NCI-H82 treated with DMSO at 0.1 percent for 48 hours (cell line): ENCODE measurements at regions not wholly inside any gene's neighbourhood (a gene's known extent, or its start where the extent isn't known, plus 50 kb on each side); places are given as distances from the start of the nearest gene placed in this dataset.

ENCODE experiments used
- DNase-seq: peaks from one replicate; lab custom pipeline; 2025; ENCODE audit not compliant: unreplicated experiment; lab: John Stamatoyannopoulos, UW

DNA sequence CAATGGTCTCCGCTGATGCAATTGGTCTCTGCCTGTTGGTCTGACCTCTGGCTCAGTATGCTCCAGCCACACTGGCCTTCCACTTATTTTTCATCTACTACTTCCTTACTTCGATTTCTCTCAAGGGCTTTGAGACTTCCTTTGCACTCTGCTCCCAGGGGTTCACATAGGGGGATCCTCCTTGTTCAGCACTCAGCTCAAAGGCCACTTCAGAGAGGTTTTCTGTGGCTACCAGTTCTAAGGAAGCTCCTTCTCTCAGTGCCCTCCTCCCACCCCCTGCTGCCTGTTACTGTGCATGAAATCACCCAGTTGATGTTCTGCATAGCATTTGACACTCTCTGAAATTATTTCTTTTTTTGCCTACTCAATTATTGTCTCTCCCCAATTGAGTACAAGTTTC is 476.4 kb downstream of the HS3ST3B1 start:
- DNase-seq, result no peak

DNA sequence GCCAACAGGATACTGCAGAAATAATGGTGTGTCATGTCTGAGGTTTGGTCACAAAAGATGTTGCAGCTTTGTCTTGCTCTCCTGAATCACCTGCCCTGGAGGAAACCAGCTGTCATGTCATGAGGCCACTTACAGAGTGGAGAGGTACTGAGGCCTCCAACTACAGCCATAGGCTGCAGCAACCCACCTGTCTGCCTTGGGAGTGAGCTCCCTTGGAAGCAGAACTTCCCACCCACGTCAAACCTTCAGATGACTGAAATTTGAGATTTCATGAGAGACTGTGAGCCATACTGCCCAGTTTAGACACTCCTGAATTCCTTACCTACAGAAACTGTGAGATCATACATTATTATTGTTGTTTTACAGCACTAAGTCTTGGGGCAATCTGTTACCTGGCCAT is 475.9 kb downstream of the HS3ST3B1 start:
- no peak for DNase-seq

DNA sequence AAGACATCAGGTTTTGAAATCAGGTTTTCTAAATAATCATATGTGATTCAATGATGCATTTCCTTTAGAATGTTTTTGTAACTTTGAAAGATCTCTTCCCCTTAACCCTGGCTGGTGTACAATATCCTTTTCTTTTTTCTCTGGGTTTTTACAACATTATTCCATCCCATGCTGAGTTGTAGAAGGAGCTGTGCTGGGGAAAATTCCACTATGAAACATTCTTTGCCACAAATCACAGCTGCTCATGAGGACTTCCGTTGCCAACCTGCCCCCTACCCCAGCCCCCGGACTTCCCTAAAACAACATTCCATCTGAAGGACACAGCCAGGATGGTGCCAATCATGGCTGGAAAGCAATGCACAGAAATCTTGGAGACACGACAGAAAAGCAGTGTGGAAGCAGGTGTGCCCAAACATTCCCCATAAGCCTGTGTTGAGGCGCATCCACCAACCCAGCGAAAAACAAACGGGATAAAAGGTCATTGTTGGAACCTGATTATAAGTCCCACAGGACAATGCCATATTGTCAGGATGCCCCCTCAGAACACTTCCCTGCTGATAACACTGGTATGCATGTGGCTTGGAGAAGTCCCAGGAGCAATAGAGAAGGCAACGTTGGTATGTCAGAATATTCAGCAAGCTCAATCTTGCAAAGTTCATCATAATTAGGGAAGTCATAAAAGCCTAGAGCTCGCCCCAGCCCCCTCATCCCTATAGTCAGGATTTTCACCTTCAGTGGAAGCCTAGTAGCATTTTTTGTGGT is 475.0 kb downstream of the HS3ST3B1 start:
- no peak for DNase-seq

DNA sequence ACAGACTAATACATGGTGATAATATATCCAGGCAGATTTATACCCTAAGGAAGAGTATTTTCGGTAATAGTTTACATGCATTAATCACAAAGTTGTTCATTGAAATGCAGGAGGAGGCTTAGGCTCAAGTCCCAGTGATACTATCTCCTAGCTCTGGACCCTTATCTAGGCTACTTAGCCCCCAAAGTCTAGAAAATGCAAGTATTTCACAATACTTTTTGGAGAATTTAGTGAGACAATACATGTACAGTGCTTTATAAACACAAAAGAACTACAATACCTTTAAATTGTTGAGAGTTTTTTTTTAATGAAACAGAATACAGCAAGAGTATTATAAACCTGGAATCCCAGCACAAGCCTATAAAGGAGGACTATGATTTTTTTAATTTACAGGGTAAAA is 473.9 kb downstream of the HS3ST3B1 start:
- no peak for DNase-seq

DNA sequence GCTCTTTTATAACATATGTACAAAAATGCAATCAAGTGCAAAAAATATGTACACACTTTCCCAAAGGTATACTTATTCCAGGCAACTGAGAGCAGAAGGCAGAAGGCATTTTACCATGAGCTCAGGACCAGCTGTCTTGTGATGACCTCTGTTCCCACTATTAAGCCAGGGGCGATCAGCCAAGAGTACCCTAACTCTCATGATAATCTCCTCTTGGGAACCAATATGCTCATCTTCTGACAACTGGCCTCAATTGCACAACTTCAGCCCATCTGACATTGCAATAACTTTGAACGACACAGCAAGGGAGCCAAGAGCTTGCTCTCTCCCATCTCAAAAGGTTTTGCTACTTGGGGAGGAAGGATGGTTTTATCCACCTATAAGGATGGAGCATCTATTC is 471.9 kb downstream of the HS3ST3B1 start:
- no peak for DNase-seq

DNA sequence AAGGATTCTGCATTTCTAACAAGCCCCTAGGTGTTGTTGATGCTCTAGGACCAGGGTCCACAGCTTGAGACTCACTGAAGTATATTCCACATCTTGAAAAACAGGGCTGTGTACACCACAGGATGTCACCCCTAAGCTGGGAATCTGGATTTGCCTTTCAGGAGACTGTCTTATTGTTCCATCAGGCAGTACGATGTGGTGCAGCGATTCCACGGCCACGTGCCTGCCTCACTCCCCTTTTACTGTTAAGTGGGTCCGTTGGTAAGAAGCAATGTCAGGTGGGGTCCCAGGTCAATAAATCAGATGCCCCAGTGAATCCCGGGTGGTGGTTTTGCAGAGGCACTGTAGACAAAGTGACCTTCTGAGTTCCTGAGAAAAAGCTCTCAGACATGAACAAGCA is 470.7 kb downstream of the HS3ST3B1 start:
- DNase-seq, result no peak

DNA sequence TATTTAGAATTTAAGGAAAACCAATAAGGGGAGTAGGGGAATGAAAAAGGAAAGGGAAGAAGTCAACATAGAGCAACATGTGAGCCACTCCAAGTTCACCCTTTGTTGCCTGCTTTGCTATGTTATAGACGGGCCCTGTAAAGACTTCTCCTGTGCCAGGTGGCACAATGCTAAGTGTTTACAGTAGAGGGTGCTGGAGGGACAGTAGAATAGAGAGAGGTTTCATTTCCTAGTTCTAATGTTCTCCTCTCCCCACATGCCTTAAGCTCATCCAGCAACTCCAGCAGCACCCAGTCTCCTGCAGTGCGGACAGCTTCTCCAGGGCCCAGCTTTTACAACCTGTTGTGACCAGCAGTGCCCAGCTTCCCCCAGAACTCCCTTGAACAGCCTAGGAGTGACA is 468.0 kb downstream of the HS3ST3B1 start:
- no peak for DNase-seq

DNA sequence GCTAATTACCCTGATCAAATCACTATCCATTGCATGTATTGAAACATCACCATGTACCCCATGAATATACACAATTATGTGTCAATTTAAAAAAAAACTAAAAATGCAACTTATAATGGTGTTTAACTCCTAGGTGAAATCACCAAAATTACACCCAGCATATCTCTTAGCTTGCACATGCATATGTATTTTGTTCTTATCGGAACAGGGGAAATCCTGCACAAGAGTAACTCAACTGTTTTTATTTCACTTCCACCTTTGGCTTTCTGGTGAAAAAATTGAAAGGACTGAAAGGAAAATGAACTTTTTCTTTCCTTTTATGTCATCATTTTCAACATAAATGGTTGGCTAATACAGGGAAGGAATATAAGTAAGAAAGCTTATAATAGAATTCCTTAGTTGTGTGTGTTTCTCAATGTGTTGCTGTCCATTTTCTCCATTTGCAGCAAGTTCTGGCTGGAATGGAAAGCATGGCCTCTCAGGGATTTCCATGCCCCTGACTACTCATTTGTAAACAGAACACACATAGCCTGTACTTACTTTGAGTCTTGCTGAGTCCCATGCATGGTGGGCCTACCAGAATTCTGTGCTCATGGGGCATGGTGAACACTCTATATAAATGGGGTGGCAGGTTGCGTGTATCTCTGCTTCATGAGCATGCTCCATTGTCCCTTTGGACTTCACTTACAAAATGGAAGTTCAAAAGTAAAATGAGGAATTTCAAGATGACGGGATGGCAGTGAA is 462.0 kb downstream of the HS3ST3B1 start:
- DNase-seq, result no peak

DNA sequence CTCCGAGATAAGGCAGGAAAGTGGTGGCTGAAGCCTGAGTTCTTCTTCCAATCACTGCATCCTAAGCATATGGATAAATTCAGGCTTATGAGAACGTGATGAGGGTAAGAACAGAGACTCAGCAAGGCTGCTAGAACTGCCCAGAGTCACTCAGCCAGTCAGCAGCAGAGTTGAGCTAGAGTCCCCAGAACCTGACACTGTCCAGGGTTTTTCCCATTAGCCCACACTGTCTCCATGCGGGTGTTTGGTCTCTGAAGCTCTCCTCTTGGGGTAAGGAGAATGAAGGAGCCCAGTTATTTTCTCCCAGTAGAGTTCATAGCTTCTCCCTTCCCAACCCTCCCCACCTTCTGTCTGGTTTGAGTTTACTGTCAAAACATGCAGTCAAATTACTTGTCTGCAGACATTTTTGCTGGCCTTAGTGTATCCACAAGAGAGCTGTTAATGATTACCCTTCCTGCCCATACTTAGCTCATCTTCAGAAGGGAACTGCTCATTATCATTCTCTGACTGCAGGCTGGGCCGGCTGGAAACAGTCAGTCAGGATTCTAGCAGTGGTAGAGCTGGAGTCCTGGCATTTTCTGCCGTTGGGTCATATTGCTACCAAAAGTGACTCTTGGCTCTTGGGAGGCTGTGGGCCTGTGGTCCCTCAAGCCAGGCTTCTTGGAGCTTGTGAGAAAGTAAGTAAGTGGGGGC is 460.0 kb downstream of the HS3ST3B1 start:
- DNase-seq, result no peak

DNA sequence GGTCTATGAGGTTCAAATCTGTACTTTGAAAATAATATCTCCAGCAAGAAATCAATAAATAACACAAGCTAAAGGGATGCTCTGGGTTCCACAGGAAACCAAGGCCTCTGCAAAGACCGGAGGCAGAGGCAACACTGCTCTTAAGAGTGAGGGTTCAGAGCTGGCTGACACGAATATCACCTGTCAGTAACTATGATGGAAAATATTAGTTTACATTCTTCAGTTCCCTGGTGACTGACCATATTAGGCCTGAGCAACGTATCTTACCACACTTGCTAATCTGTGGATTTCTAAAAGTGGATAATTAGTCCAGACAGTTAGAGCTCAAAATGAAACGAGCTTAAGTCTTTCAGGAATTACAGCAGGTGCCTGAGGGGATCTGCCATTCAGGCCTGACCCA is 459.3 kb downstream of the HS3ST3B1 start:
- DNase-seq, result no peak

DNA sequence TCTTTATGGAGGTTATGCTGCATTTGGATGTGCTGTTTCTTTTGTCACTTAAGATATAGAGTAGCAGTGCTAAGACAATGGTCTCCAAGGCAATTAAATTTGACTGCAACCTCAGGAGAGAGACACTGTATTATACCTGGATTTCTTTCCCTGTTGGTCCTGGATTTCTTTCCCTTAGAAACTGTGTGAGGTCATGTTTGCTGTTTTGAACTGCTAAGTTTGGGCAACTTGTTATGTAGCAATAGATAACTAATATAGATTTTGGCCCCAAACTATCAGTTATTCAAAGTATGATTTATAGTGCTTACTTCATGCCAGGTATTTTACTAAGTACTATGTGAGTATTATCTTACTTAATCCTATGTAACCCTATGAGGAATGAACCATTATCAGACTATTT is 458.4 kb downstream of the HS3ST3B1 start:
- no peak for DNase-seq

DNA sequence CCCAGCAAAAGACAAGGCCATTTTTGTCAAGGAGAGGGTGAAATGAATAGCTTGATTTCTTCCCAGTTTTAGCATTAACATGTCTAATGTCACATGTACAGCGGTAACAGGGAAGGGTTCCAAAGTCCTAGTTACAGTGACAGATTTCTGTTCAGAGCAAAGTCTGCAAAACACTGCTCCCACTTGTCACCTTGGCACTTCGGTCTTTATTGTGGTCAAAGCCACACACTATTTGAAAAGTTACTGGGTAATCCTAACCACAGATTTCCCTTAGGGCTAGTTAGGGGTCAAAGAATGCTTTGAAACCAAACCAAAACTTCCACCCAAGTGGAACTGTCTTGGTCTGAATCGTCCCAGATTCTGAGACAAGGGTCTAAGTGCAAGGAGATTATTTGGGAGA is 455.6 kb downstream of the HS3ST3B1 start:
- DNase-seq, result no peak

DNA sequence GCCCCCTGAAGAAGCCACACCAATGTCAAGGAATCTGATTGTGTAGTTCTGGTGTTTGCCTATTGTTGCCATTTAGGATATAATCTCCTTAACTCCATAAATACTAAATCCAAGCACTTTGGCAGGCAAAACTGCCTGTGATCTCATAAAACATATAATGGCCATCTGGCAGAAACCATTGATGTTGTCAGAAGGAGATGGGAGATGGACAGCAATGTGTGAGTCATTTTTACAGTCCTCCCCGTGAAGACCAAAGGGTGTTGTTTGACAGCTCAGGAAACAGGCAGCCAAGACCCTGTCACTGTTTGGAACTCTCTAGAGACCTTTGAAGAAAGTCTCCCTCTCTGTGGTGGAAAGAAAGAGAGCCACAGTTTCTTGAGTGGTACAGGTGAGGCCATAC is 454.1 kb downstream of the HS3ST3B1 start:
- DNase-seq, result no peak

DNA sequence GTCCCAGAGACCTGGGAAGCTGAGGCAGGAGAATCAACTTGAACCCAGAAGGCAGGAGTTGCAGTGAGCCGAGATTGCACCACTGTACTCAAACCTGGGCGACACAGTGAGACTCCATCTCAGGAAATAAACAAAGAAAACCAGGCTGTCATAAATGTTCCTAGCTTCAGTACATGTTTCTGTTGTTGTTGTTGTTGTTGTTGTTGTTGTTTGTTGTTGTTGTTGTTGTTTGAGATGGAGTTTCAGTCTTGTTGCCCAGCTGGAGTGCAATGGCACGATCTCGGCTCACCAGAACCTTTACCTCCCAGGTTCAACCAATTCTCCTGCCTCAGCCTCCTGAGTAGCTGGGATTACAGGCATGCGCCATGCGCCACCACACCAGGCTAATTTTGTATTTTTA is 452.5 kb downstream of the HS3ST3B1 start:
- DNase-seq, result no peak

DNA sequence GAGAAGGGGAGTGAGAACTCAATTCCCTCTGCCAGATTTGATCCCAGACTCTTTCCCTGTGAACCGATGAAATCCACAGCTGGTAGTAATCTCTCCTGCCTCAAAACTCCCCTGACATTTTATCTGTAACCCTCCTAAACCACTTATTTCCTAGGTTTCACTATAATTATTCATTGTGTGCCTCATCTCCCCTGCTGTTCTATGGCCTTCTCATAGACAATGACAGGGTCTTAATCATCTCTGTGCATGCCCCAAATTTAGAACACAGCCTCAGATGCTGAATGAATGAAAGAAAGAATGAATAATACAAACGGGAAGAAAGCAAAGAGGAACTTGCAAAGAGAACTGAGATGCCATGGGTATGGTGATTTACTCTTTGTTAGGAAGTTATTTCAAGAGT is 451.1 kb downstream of the HS3ST3B1 start:
- no peak for DNase-seq

DNA sequence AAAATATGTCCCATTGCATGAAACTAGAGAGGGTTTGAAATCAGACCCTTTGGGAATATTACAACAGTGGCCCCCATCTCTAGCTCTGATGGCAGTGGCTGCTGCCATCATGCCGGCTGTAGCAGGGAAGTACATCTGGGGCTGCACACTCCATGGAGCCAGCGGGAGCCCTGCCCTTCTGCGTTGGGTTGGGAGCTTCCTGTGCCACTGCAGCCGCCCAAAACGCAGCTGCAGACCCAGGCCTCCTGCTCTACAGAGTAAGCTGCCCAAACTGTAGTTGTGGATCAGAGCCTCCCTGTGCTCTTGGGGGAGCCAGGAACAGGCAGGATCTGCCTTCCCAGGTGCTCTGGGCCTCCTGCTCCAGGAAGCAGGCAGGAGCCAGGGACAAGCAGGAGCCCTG is 450.0 kb downstream of the HS3ST3B1 start:
- DNase-seq, result no peak

DNA sequence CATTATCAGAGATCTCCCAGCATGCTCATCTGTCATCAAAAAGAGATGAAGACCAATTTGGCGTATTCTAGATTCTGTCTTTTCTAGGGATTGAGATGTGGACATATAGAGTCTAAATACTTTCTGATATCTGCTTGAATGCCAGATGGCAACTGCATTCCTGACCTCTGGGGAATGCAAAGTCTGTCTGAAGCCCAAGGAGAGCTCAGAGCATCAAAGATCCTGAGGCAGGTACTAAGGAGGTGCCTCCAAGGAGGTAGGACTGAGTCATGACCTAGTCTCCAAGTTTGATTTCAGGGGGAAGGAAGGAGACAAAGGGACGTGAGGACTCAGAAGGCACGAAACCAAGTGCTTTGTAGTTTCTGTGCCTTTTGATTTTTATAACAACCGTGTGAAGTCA is 448.4 kb downstream of the HS3ST3B1 start:
- no peak for DNase-seq

DNA sequence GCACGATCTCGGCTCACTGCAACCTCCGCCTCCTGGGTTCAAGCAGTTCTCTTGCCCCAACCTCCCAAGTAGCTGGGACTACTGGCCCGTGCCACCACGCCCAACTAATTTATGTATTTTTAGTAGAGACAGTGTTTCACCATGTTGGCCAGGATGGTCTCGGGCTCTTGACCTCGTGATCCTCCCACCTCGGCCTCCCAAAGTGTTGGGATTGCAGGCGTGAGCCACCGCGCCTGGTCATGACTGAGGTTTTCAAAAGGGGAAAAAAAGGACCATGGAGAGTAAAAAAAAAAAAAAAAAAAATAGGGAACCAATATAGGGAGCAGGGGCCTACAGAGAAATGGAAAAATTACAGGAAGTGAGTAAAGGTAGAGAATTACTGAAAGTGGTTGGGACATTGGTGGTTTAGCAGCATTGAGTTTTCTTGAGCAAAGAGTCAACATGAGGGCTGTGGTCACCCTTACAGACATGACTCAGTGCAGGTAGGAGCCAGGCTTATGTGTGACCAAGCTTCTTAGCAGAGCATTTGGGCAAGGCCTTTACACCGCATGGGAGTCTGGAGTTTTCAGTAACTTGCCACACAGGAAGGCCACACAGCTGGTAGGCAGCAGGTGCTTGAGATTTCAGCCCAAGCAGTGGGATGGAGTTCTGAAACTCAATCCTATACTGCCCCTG is 447.3 kb downstream of the HS3ST3B1 start:
- no peak for DNase-seq

DNA sequence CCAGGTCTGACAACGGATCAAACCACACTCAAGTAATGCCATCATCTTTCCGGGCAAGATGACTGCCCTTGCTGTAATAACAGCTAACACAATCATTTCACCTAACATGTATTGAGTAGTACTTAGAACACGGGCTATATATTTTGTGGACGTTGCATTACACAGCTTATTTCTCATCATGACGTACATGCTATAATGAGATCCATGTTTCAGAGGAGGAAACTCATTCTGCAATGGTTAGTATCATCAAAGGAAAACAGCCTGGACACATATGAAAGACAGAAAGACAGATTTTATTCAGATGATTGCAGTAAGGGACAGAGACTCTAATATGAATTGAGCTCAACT is 446.7 kb downstream of the HS3ST3B1 start:
- no peak for DNase-seq

DNA sequence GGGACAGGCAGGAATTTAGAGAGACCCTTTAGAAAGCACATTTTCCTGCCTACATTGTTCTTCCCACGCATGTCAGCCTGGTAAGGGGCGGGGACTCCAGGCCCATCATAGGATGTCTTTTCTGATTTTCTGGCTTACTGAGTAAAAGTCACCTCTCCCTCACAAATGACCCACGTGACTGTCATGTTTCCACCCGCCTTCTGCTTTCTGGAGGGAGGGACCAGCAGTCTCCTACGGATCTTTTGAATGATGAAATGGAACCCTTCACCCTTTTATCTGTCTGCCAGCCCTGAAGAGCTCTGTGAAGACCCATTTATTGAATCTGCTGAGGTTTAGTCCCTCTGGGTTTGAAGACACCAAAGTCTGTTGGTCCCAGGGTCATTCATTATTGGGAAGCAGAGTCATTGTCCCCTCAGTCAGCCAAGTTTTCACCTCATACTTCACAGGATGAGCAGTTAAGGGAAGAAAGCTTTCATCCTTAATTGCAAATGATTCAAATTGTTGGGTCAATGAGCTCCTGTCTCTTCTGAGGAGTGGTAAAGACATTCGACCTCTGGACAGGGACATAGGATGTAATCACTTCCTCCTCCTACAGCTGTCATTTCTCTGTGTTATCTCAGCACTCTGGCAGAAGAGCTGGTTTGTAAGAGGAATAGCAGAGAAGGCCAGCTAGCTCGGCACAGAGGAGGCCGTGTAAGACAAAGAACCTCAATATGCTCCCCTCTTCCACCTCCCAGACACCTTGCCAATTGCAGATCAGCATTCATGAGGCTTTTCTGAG is 446.1 kb downstream of the HS3ST3B1 start:
- no peak for DNase-seq

DNA sequence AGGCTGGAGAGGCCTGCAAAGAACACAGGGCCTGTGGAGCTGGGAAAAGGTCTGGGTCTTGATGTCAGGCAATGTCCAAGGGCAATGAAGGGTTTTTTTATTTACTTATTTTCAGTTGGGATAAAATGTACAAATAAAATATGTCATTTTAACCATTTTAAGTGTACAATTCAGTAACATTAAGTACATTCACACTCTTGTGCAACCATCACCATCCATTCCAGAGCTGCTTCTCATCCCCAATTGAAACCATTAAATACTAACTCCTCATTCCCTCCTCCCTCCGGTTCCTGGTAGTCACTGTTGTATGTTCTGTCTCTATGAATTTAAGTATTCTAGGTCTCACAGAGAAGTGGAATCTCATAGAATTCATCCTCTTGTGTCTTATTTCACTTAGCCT is 444.7 kb downstream of the HS3ST3B1 start:
- DNase-seq, result no peak
